Fibroblast of mammary gland (primary cell): ENCODE measurements at regions not wholly inside any gene's neighbourhood (a gene's known extent, or its start where the extent isn't known, plus 50 kb on each side); places are given as distances from the start of the nearest gene placed in this dataset.

ENCODE experiments used
- DNase-seq: peaks from one replicate; pipeline ENCODE4 v3.0.0-alpha.2; 2010; ENCODE audit warnings: low read depth
- H3K4me3 ChIP-seq: 2 replicates; pipeline ENCODE4 v1.5.1; 2011; ENCODE audit warnings: low read depth, mild to moderate bottlenecking, low read length, moderate library complexity; ENCODE audit not compliant: control insufficient read depth
- TF ChIP-seq, protein P1 (sequence below): conservative IDR thresholded peaks from 2 replicates; pipeline ENCODE4 v1.5.1; 2011; ENCODE audit warnings: low read depth, low read length, inconsistent platforms; ENCODE audit not compliant: control insufficient read depth, insufficient read depth

DNA sequence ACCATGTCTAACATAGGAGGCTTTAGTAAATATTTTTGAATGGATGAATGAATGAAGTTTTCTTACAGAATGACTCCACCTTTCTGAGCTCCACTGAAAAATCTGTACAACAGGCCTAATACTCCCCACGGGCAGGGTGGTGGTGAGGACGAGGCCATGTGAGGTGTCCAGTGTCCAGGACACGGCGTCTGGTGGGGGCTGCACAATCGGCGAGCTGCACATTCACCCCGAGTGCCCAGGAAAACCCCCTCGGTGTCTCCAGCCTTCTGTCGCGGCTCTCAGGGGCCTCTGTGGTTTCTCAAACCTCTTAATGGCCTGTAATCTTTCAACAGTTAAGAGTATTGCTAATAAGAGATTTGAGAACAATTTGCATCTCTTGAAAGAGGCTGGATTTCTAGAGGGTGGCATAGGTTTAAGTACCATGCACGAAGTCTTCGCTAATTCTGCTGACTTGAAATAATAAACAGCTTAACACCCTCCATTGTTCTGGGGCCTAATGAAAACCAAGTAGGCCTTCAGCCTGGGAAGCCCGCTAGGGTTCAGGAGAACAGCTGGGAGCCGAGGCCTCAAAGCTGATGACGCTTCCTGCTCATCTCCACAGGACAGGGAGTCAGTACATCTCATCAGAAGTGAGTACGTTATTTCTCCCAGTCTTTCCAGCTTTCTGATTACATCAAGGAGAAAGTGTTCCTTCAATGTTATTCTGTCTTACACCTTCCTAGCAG is 304.6 kb upstream of the FOXF1 start:
- TF ChIP-seq, protein P1, sequence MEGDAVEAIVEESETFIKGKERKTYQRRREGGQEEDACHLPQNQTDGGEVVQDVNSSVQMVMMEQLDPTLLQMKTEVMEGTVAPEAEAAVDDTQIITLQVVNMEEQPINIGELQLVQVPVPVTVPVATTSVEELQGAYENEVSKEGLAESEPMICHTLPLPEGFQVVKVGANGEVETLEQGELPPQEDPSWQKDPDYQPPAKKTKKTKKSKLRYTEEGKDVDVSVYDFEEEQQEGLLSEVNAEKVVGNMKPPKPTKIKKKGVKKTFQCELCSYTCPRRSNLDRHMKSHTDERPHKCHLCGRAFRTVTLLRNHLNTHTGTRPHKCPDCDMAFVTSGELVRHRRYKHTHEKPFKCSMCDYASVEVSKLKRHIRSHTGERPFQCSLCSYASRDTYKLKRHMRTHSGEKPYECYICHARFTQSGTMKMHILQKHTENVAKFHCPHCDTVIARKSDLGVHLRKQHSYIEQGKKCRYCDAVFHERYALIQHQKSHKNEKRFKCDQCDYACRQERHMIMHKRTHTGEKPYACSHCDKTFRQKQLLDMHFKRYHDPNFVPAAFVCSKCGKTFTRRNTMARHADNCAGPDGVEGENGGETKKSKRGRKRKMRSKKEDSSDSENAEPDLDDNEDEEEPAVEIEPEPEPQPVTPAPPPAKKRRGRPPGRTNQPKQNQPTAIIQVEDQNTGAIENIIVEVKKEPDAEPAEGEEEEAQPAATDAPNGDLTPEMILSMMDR = no peak
- DNase-seq = no peak
- H3K4me3 ChIP-seq = no peak overlapping the region

DNA sequence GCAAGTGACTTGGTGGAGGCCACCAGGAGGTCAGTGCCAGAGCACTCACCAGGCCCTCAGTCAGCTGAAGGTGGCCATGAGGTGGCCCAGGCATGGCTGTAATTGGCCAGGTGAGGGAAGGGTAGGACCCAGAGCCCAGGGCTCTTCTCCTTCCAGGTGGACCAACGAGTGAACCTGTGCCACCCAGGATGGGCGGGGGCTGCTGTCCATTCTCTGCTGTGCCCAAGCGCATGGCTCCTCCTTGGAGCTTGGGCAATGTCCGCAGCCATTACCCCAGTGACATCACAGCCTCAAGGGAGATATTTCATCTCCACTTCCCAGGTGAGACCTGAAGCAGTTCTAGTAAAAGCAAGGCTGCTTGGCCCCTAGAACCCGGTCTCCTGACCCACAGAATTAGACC is 303.0 kb upstream of the FOXF1 start:
- DNase-seq = no peak
- no peak overlapping the region for H3K4me3 ChIP-seq
- TF ChIP-seq, protein P1 = no peak

DNA sequence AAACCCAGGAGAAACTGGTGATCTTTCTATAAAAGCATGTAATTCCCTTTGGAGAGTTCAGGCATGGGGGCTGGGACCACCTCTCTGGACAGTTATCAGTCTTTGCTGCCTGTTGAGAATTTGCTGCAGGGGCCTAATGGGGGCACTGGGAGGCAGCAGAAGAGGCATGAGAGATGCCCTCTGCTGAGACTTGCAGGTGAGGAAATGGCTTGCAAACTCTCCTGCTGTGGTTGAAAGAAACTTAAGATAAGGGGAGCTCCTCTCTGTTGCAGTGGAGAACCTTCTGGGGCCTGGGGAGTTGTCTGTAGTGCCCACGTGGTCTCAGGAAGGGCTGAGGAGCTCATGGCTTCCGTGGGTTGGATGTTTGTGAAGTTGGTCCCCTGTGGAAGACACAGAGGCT is 301.1 kb upstream of the FOXF1 start:
- no peak overlapping the region for H3K4me3 ChIP-seq
- TF ChIP-seq, protein P1 = no peak
- no peak for DNase-seq

DNA sequence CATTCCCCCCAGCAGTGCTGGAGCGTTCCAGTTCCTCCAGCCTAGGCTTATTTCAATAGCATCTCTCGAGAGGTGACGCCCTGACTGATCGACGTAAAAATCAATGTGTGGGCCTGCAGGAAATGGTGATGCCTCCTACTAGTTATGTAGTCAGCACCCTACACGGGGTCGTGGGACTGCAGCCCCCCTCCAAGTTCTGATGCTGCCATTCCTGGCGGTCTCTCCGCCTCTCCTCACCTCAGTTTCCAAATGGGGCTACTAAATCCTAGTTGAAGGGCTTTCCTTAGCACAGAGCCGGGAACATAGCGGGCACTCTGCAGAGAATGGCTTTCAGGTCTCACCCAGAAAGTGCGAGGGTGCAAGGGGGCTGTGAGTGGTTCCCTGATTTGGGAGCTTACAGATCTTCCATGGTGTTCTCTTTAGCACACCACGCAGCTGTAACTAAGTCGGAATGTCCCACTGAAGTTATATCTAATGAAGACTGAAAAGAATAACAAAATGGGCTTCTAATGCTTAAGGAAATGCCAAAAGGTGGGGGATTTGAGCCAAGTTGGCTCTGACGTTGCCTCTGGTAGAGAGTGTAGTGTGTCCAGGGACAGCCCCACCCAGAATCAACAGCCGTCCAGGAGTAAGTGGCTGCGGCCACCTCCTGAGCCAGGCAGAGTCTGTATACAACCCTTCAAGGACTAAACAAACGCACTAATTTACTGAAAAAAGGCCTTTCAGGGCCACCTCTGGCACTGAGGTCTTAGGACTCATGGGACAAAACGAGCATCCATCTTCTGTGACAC is 299.7 kb upstream of the FOXF1 start:
- TF ChIP-seq, protein P1 = no peak
- DNase-seq = no peak

DNA sequence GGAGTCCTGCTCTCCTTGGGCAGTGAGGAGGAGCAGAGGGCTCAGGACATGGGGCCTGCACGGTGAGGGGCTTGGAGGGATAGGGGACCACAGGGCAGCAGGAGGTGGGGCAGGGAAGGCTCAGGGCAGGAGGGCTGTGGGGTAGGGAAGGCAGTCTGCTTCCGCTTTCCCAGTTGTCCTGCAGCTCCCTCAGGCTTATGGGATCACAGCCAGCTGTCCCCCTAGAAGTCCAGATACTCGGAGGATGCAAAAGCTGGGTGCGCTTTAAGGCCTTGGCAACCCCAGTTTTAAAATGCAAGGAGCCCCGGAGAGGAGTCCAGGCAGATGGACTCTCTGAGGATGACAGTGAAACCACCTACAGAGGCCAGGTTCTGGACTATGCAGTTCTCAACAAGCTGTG is 299.1 kb upstream of the FOXF1 start:
- no peak overlapping the region for H3K4me3 ChIP-seq
- TF ChIP-seq, protein P1 = no peak

More for the DNA sequence above, 299.7 kb upstream of the FOXF1 start:
- H3K4me3 ChIP-seq = no peak overlapping the region

DNA sequence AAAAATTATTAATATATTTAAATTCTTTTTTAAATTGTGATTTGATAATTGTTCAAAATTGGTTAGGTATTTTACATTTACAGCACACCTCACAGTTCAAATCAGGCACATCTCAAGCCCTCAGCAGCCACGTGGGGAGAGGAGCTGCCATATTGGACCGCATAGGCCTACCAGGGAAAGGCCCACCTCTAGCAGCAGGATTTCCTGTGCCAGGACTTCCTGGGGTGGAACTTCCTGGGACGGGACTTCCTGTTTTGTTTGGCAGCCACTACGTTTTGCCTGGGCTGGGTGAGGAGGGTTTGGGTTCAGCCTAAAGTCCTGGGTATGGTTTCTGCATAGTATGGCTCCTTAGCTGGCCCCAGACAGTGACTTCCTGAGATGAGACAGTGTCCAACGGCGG is 298.5 kb upstream of the FOXF1 start:
- TF ChIP-seq, protein P1 = no peak
- no peak for DNase-seq
- H3K4me3 ChIP-seq = no peak overlapping the region

More for the DNA sequence above, 299.1 kb upstream of the FOXF1 start:
- DNase-seq = no peak
